HEK293 (cell line): ENCODE measurements at regions not wholly inside any gene's neighbourhood (a gene's known extent, or its start where the extent isn't known, plus 50 kb on each side); places are given as distances from the start of the nearest gene placed in this dataset.
A peak's percentile ranks its signal among the peaks of the same experiment; 100 is the strongest.

Experiments used
- CTCF ChIA-PET: fragments of 350-600 bp; formaldehyde crosslinking; extraction: SDS; loops from one replicate; lab custom pipeline; 2021; ENCODE audit warnings: antibody characterized with exemption; lab: Yijun Ruan, JAX
- POLR2A ChIA-PET: fragments of 300-600 bp; formaldehyde crosslinking; extraction: SDS; loops from one replicate; lab custom pipeline; 2020; ENCODE audit warnings: antibody characterized with exemption, inconsistent platforms; lab: Yijun Ruan, JAX
- H3K27ac ChIP-seq: fragments of 200-500 bp; sonication (Bioruptor generic); 2 replicates; pipeline ENCODE4 v1.5.1; 2014; ENCODE audit warnings: low read depth, low read length, control low read depth, inconsistent platforms; ENCODE audit errors: extremely low read depth
- H3K36me3 ChIP-seq, 2 experiments: fragments of 200-500 bp in 1 of 2; sonication (Bioruptor generic) in 1 of 2; 1 replicate in 1 of 2; 2 replicates in 1 of 2; pipeline ENCODE4 v1.5.1; 2014 to 2017; ENCODE audit warnings: inconsistent platforms in 2 of 2, low read length in 2 of 2; ENCODE audit not compliant: control insufficient read depth in 2 of 2, insufficient read depth in 1 of 2
- H3K4me1 ChIP-seq: fragments of 200-500 bp; sonication (Bioruptor generic); 2 replicates; pipeline ENCODE4 v1.5.1; 2014; ENCODE audit warnings: mild to moderate bottlenecking, low read length, inconsistent platforms; ENCODE audit not compliant: control insufficient read depth, insufficient read depth
- H3K4me3 ChIP-seq: 2 replicates; pipeline ENCODE4 v1.5.1; 2011; ENCODE audit warnings: low read depth, mild to moderate bottlenecking, control low read depth, low read length, moderate library complexity
- H3K9me3 ChIP-seq: fragments of 200-500 bp; sonication (Bioruptor generic); 2 replicates; pipeline ENCODE4 v1.5.1; 2014; ENCODE audit warnings: low read depth, low read length, inconsistent platforms; ENCODE audit not compliant: control insufficient read depth, insufficient read depth
- FEZF1 ChIP-seq: fragments of 450-650 bp; formaldehyde crosslinking; IDR thresholded peaks from 2 replicates; pipeline ENCODE4 v1.5.1; 2016; ENCODE audit warnings: missing biosample characterization, missing genetic modification characterization
- IKZF3 ChIP-seq: fragments of 450-650 bp; IDR thresholded peaks from 2 replicates; pipeline ENCODE4 v1.5.0; 2018; ENCODE audit warnings: missing biosample characterization, mild to moderate bottlenecking, missing genetic modification characterization, moderate library complexity
- INSM2 ChIP-seq: fragments of 450-650 bp; formaldehyde crosslinking; IDR thresholded peaks from 2 replicates; pipeline ENCODE4 v1.5.1; 2016; ENCODE audit warnings: missing biosample characterization, missing genetic modification characterization
- MZF1 ChIP-seq: fragments of 450-650 bp; formaldehyde crosslinking; IDR thresholded peaks from 2 replicates; pipeline ENCODE4 v1.5.1; 2017; ENCODE audit warnings: missing biosample characterization, missing genetic modification characterization, borderline replicate concordance
- TCF7L2 ChIP-seq: IDR thresholded peaks from 2 replicates; pipeline ENCODE4 v1.6.1; 2011; ENCODE audit warnings: low read depth, mild to moderate bottlenecking, inconsistent platforms, low read length, moderate library complexity, borderline replicate concordance
- WT1 ChIP-seq: fragments of 450-650 bp; formaldehyde crosslinking; IDR thresholded peaks from 2 replicates; pipeline ENCODE4 v1.5.1; 2016; ENCODE audit warnings: missing biosample characterization, missing genetic modification characterization
- ZBTB48 ChIP-seq: fragments of 450-650 bp; formaldehyde crosslinking; IDR thresholded peaks from 2 replicates; pipeline ENCODE4 v1.5.1; 2016; ENCODE audit warnings: missing biosample characterization, missing genetic modification characterization
- ZBTB49 ChIP-seq: fragments of 450-650 bp; formaldehyde crosslinking; IDR thresholded peaks from 2 replicates; pipeline ENCODE4 v1.5.1; 2016; ENCODE audit warnings: missing biosample characterization, missing genetic modification characterization, low read depth
- ZFP3 ChIP-seq: fragments of 450-650 bp; formaldehyde crosslinking; IDR thresholded peaks from 2 replicates; pipeline ENCODE4 v1.5.1; 2016; ENCODE audit warnings: low read depth, missing biosample characterization, missing genetic modification characterization
- ZFP41 ChIP-seq: fragments of 450-650 bp; formaldehyde crosslinking; IDR thresholded peaks from 2 replicates; pipeline ENCODE4 v1.5.1; 2016; ENCODE audit warnings: missing biosample characterization, missing genetic modification characterization, borderline replicate concordance
- ZNF10 ChIP-seq: fragments of 450-650 bp; formaldehyde crosslinking; IDR thresholded peaks from 2 replicates; pipeline ENCODE4 v1.5.1; 2017; ENCODE audit warnings: missing biosample characterization, missing genetic modification characterization
- ZNF133 ChIP-seq: fragments of 450-650 bp; formaldehyde crosslinking; IDR thresholded peaks from 2 replicates; pipeline ENCODE4 v1.5.1; 2016; ENCODE audit warnings: missing biosample characterization, missing genetic modification characterization
- ZNF16 ChIP-seq: fragments of 450-650 bp; formaldehyde crosslinking; IDR thresholded peaks from 2 replicates; pipeline ENCODE4 v1.5.1; 2016; ENCODE audit warnings: low read depth, missing biosample characterization, missing genetic modification characterization
- ZNF221 ChIP-seq: fragments of 450-650 bp; formaldehyde crosslinking; IDR thresholded peaks from 2 replicates; pipeline ENCODE4 v1.5.1; 2017; ENCODE audit warnings: missing biosample characterization, missing genetic modification characterization, borderline replicate concordance
- ZNF223 ChIP-seq: fragments of 450-650 bp; formaldehyde crosslinking; IDR thresholded peaks from 2 replicates; pipeline ENCODE4 v1.5.1; 2016; ENCODE audit warnings: missing biosample characterization, missing genetic modification characterization
- ZNF266 ChIP-seq: fragments of 450-650 bp; formaldehyde crosslinking; IDR thresholded peaks from 2 replicates; pipeline ENCODE4 v1.5.1; 2016; ENCODE audit warnings: missing biosample characterization, missing genetic modification characterization, low read depth
- ZNF324 ChIP-seq: fragments of 450-650 bp; formaldehyde crosslinking; IDR thresholded peaks from 2 replicates; pipeline ENCODE4 v1.5.1; 2016; ENCODE audit warnings: missing biosample characterization, missing genetic modification characterization
- ZNF37A ChIP-seq: fragments of 450-650 bp; IDR thresholded peaks from 2 replicates; pipeline ENCODE4 v1.5.1; 2018; ENCODE audit warnings: missing biosample characterization, missing genetic modification characterization
- ZNF423 ChIP-seq: fragments of 450-650 bp; formaldehyde crosslinking; IDR thresholded peaks from 2 replicates; pipeline ENCODE4 v1.5.1; 2016; ENCODE audit warnings: missing biosample characterization, missing genetic modification characterization
- ZNF510 ChIP-seq: fragments of 450-650 bp; formaldehyde crosslinking; IDR thresholded peaks from 2 replicates; pipeline ENCODE4 v1.5.1; 2018; ENCODE audit warnings: mild to moderate bottlenecking, missing genetic modification characterization, missing biosample characterization; ENCODE audit not compliant: insufficient replicate concordance
- ZNF521 ChIP-seq: fragments of 450-650 bp; formaldehyde crosslinking; IDR thresholded peaks from 2 replicates; pipeline ENCODE4 v1.5.1; 2017; ENCODE audit warnings: missing biosample characterization, mild to moderate bottlenecking, missing genetic modification characterization
- ZNF585B ChIP-seq: fragments of 450-650 bp; formaldehyde crosslinking; IDR thresholded peaks from 2 replicates; pipeline ENCODE4 v1.5.1; 2016; ENCODE audit warnings: missing biosample characterization, missing genetic modification characterization
- ZNF610 ChIP-seq: fragments of 450-650 bp; formaldehyde crosslinking; IDR thresholded peaks from 2 replicates; pipeline ENCODE4 v1.5.1; 2016; ENCODE audit warnings: missing biosample characterization, missing genetic modification characterization, borderline replicate concordance
- ZNF654 ChIP-seq: fragments of 450-650 bp; formaldehyde crosslinking; IDR thresholded peaks from 2 replicates; pipeline ENCODE4 v1.5.1; 2016; ENCODE audit warnings: low read depth, missing biosample characterization, missing genetic modification characterization
- ZNF670 ChIP-seq: fragments of 450-650 bp; formaldehyde crosslinking; IDR thresholded peaks from 2 replicates; pipeline ENCODE4 v1.5.1; 2016; ENCODE audit warnings: missing biosample characterization, missing genetic modification characterization, low read depth
- ZNF677 ChIP-seq: fragments of 450-650 bp; IDR thresholded peaks from 2 replicates; pipeline ENCODE4 v1.5.0; 2018; ENCODE audit warnings: missing biosample characterization, mild to moderate bottlenecking, missing genetic modification characterization, moderate library complexity
- ZNF768 ChIP-seq: fragments of 450-650 bp; formaldehyde crosslinking; IDR thresholded peaks from 2 replicates; pipeline ENCODE4 v1.5.1; 2018; ENCODE audit warnings: missing biosample characterization, mild to moderate bottlenecking, missing genetic modification characterization
- ZNF776 ChIP-seq: fragments of 450-650 bp; formaldehyde crosslinking; IDR thresholded peaks from 2 replicates; pipeline ENCODE4 v1.5.0; 2017; ENCODE audit warnings: missing biosample characterization, missing genetic modification characterization, borderline replicate concordance
- ZNF777 ChIP-seq: fragments of 450-650 bp; formaldehyde crosslinking; IDR thresholded peaks from 2 replicates; pipeline ENCODE4 v1.5.1; 2017; ENCODE audit warnings: missing biosample characterization, missing genetic modification characterization, borderline replicate concordance
- TF ChIP-seq, protein P1 (sequence below): fragments of 450-650 bp; formaldehyde crosslinking; IDR thresholded peaks from 2 replicates; pipeline ENCODE4 v1.5.1; 2016; ENCODE audit warnings: missing biosample characterization, missing genetic modification characterization
- TF ChIP-seq, protein P2 (sequence below): fragments of 450-650 bp; formaldehyde crosslinking; IDR thresholded peaks from 2 replicates; pipeline ENCODE4 v1.5.1; 2017; ENCODE audit warnings: missing biosample characterization, missing genetic modification characterization

- Histone ChIP-seq H3K4me3 (no peak overlapping the region), H3K27ac (no peak overlapping the region), H3K4me1 (peaks cover 5% of the 10 kb centered on the region; the same call in 1 of the 2 replicates), H3K36me3 (no peaks in the 10 kb centered on the region), H3K9me3 (no peaks in the 10 kb centered on the region)
- ChIA-PET CTCF (no interaction called here), POLR2A (no interaction called here)
- TF ChIP-seq ZNF10 (tag by site-specific recombination) (no peak), ZNF677 (tag by site-specific recombination) (no peak), IKZF3 (tag by site-specific recombination) (0 out of 2 replicates have a peak, but pooled peaks have one; percentile 15), ZNF776 (no peak), ZNF223 (tag by site-specific recombination) (no peak), ZNF654 (tag by site-specific recombination) (no peak), MZF1 (tag by site-specific recombination) (peak; percentile 17; the same call in 1 of the 2 replicates), TCF7L2 (0 out of 2 replicates have a peak, but pooled peaks have one; percentile 20), ZNF324 (tag by site-specific recombination) (no peak), ZFP3 (tag by site-specific recombination) (no peak), ZNF133 (tag by site-specific recombination) (no peak), ZNF585B (tag by site-specific recombination) (no peak), ZNF510 (no peak), ZBTB48 (tag by site-specific recombination) (no peak), ZNF670 (tag by site-specific recombination) (no peak), ZNF37A (tag by site-specific recombination) (no peak), WT1 (peak; percentile 10; the same call in 1 of the 2 replicates), ZNF266 (no peak), ZNF221 (no peak), ZNF521 (tag by site-specific recombination) (no peak), ZNF423 (tag by site-specific recombination) (0 out of 2 replicates have a peak, but pooled peaks have one; percentile 22), ZNF768 (tag by site-specific recombination) (no peak), ZNF777 (no peak), ZNF16 (tag by site-specific recombination) (no peak), ZNF610 (tag by site-specific recombination) (peak; percentile 85; the same call in 1 of the 2 replicates), FEZF1 (0 out of 2 replicates have a peak, but pooled peaks have one; percentile 31), ZFP41 (tag by site-specific recombination) (no peak), INSM2 (tag by site-specific recombination) (no peak), ZBTB49 (tag by site-specific recombination) (no peak)
- TF ChIP-seq, protein P1, sequence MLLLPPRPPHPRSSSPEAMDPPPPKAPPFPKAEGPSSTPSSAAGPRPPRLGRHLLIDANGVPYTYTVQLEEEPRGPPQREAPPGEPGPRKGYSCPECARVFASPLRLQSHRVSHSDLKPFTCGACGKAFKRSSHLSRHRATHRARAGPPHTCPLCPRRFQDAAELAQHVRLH = no peak
- TF ChIP-seq, protein P2, sequence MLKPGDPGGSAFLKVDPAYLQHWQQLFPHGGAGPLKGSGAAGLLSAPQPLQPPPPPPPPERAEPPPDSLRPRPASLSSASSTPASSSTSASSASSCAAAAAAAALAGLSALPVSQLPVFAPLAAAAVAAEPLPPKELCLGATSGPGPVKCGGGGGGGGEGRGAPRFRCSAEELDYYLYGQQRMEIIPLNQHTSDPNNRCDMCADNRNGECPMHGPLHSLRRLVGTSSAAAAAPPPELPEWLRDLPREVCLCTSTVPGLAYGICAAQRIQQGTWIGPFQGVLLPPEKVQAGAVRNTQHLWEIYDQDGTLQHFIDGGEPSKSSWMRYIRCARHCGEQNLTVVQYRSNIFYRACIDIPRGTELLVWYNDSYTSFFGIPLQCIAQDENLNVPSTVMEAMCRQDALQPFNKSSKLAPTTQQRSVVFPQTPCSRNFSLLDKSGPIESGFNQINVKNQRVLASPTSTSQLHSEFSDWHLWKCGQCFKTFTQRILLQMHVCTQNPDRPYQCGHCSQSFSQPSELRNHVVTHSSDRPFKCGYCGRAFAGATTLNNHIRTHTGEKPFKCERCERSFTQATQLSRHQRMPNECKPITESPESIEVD (tag by site-specific recombination) = peak; percentile 71
Measured at GRCh38 chr4:122086338-122087065, 65.6 kb upstream of the BLTP1 start.
